ENCODE measurements at regions not wholly inside any gene's neighbourhood (a gene's known extent, or its start where the extent isn't known, plus 50 kb on each side); places are given as distances from the start of the nearest gene placed in this dataset.

- BruUV-seq (replicated peaks), result no TSS peak
- intact Hi-C loops (cut with micrococcal nuclease), result no loop called here
- CTCF ChIA-PET, result no interaction called here
Observed at GRCh38 chr5:18496041-18496440, 861.8 kb downstream of the TAF11L14 start.

More at GRCh38 chr5:18496041-18496440, 861.8 kb downstream of the TAF11L14 start:
- DNase-seq (no peak), ATAC-seq (ENCODE audit: low read depth) (no peak)
- POLR2A ChIA-PET (ENCODE audit: unreplicated experiment), result no interaction called here
- Histone ChIP-seq H3K4me3 (ENCODE audit: insufficient read depth, low read depth, low read length) (no peak overlapping the region), H2AK9ac (replicated peaks; ENCODE audit: low read depth, low read length, poor library complexity) (no peak overlapping the region), H3K27me3 (ENCODE audit: control insufficient read depth, insufficient read depth, low read length) (no peaks in the 10 kb centered on the region), H3K14ac (replicated peaks; ENCODE audit: low read depth, low read length) (no peak overlapping the region), H3K23ac (ENCODE audit: low read depth, low read length) (no peak overlapping the region), H3K4me2 (ENCODE audit: low read depth, low read length) (no peak overlapping the region), H4K8ac (ENCODE audit: low read depth in 2 of 2, low read length in 2 of 2) (no peak overlapping the region), H3K27ac (ENCODE audit: insufficient read depth, low read length) (no peak overlapping the region), H4K20me1 (ENCODE audit: insufficient read depth, low read length) (no peaks in the 10 kb centered on the region), H2AK5ac (ENCODE audit: low read depth, low read length) (no peak overlapping the region), H4K91ac (ENCODE audit: insufficient read depth, low read depth, low read length) (no peak overlapping the region), H2BK20ac (ENCODE audit: low read depth, low read length) (no peak overlapping the region), H2BK120ac (ENCODE audit: low read depth, low read length) (no peak overlapping the region), H3K4ac (ENCODE audit: low read depth, low read length) (no peak overlapping the region), H3K18ac (ENCODE audit: low read depth, low read length) (no peak overlapping the region), H3K4me1 (ENCODE audit: control insufficient read depth, insufficient read depth, low read length) (no peaks in the 10 kb centered on the region), H2BK5ac (ENCODE audit: low read depth, low read length, poor library complexity, severe bottlenecking) (no peak overlapping the region), H3K9me1 (ENCODE audit: insufficient read depth, low read length) (no peaks in the 10 kb centered on the region), H3K79me1 (ENCODE audit: low read depth in 1 of 2, low read length in 2 of 2) (no peaks in the 10 kb centered on the region), H2AFZ (replicated peaks; ENCODE audit: low read length, poor library complexity) (no peak overlapping the region), H3K36me3 (ENCODE audit: control insufficient read depth, insufficient read depth, low read length) (no peaks in the 10 kb centered on the region), H3K9me3 (ENCODE audit: control insufficient read depth, insufficient read depth, low read length) (peaks cover 3% of the 10 kb centered on the region; the same call in 1 of the 2 replicates), H3K56ac (ENCODE audit: extremely low read depth, insufficient read depth, low read length) (no peak overlapping the region), H3K9ac (ENCODE audit: low read depth, low read length) (no peak overlapping the region), H4K5ac (ENCODE audit: low read depth, low read length) (no peak overlapping the region), H2BK15ac (ENCODE audit: low read depth, low read length) (no peak overlapping the region)
- in situ Hi-C loops (cut with MboI; ENCODE audit: low sequenced_read_pairs) (no loop called here), dilution Hi-C loops (cut with HindIII; ENCODE audit: low sequenced_read_pairs, unreplicated experiment) (no loop called here)
- TF ChIP-seq, protein P1, sequence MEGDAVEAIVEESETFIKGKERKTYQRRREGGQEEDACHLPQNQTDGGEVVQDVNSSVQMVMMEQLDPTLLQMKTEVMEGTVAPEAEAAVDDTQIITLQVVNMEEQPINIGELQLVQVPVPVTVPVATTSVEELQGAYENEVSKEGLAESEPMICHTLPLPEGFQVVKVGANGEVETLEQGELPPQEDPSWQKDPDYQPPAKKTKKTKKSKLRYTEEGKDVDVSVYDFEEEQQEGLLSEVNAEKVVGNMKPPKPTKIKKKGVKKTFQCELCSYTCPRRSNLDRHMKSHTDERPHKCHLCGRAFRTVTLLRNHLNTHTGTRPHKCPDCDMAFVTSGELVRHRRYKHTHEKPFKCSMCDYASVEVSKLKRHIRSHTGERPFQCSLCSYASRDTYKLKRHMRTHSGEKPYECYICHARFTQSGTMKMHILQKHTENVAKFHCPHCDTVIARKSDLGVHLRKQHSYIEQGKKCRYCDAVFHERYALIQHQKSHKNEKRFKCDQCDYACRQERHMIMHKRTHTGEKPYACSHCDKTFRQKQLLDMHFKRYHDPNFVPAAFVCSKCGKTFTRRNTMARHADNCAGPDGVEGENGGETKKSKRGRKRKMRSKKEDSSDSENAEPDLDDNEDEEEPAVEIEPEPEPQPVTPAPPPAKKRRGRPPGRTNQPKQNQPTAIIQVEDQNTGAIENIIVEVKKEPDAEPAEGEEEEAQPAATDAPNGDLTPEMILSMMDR (conservative IDR thresholded peaks at IDR 0.05; ENCODE audit: low read depth, low read length), result no peak
- TF ChIP-seq MAFK (IDR thresholded peaks at IDR 0.05; ENCODE audit: low read depth, low read length) (no peak), RCOR1 (IDR thresholded peaks at IDR 0.05; ENCODE audit: insufficient replicate concordance, low read length) (no peak), CHD1 (IDR thresholded peaks at IDR 0.05; ENCODE audit: low read depth, low read length) (no peak), BHLHE40 (IDR thresholded peaks at IDR 0.05; ENCODE audit: low read depth, low read length) (no peak), RFX5 (IDR thresholded peaks at IDR 0.05; ENCODE audit: low read depth, low read length) (no peak), CEBPB (IDR thresholded peaks at IDR 0.05; ENCODE audit: low read depth, low read length) (no peak), MAZ (IDR thresholded peaks at IDR 0.05; ENCODE audit: borderline replicate concordance, low read depth, low read length) (no peak), RAD21 (IDR thresholded peaks at IDR 0.05; ENCODE audit: low read length) (no peak)
- TF ChIP-seq, protein P2, sequence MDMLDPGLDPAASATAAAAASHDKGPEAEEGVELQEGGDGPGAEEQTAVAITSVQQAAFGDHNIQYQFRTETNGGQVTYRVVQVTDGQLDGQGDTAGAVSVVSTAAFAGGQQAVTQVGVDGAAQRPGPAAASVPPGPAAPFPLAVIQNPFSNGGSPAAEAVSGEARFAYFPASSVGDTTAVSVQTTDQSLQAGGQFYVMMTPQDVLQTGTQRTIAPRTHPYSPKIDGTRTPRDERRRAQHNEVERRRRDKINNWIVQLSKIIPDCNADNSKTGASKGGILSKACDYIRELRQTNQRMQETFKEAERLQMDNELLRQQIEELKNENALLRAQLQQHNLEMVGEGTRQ (IDR thresholded peaks at IDR 0.05; ENCODE audit: low read depth, low read length), result no peak

Data from IMR-90 (cell line).